ENCODE measurements at regions not wholly inside any gene's neighbourhood (a gene's known extent, or its start where the extent isn't known, plus 50 kb on each side); places are given as distances from the start of the nearest gene placed in this dataset.
"Not testable (repeated sequence)": the region's sequence is repeated elsewhere in the genome, so short reads cannot be mapped to it uniquely, and the experiment has no call there.

- DNase-seq (ENCODE audit: low spot score) = no peak
Measured at GRCh38 chr12:105524961-105525360, 194.5 kb downstream of the C12orf75 start.

- no peak for DNase-seq (ENCODE audit: low spot score)
Measured at GRCh38 chr12:105534068-105534467, 203.6 kb downstream of the C12orf75 start.

GRCh38 chr12:105535033-105535432 lies 204.5 kb downstream of the C12orf75 start:
- not testable (repeated sequence) for DNase-seq (ENCODE audit: low spot score)

GRCh38 chr12:105538880-105539279 lies 208.4 kb downstream of the C12orf75 start:
- DNase-seq (ENCODE audit: low spot score) = no peak

GRCh38 chr12:105539735-105540134 lies 209.2 kb downstream of the C12orf75 start:
- DNase-seq (ENCODE audit: low spot score) = no peak

- no peak for DNase-seq (ENCODE audit: low spot score)
Measured at GRCh38 chr12:105547786-105548185, 217.3 kb downstream of the C12orf75 start.

GRCh38 chr12:105548626-105549025 lies 218.1 kb downstream of the C12orf75 start:
- DNase-seq (ENCODE audit: low spot score) = no peak

GRCh38 chr12:105552056-105552455 lies 221.6 kb downstream of the C12orf75 start:
- DNase-seq (ENCODE audit: low spot score) = no peak

- no peak for DNase-seq (ENCODE audit: low spot score)
Measured at GRCh38 chr12:105554223-105554678, 223.8 kb downstream of the C12orf75 start.

- no peak for DNase-seq (ENCODE audit: low spot score)
Measured at GRCh38 chr12:105554856-105555255, 224.4 kb downstream of the C12orf75 start.

- DNase-seq (ENCODE audit: low spot score) = no peak
Measured at GRCh38 chr12:105555556-105556295, 225.2 kb downstream of the C12orf75 start.

- DNase-seq (ENCODE audit: low spot score) = no peak
Measured at GRCh38 chr12:105559310-105559709, 228.8 kb downstream of the C12orf75 start.

GRCh38 chr12:105561546-105562198 lies 231.2 kb downstream of the C12orf75 start:
- no peak for DNase-seq (ENCODE audit: low spot score)

- DNase-seq (ENCODE audit: low spot score) = peak; percentile 51
Measured at GRCh38 chr12:105562199-105562971, 231.9 kb downstream of the C12orf75 start.

GRCh38 chr12:105567061-105567460 lies 236.6 kb downstream of the C12orf75 start:
- DNase-seq (ENCODE audit: low spot score) = no peak

- no peak for DNase-seq (ENCODE audit: low spot score)
Measured at GRCh38 chr12:105569886-105570285, 239.4 kb downstream of the C12orf75 start.

- no peak for DNase-seq (ENCODE audit: low spot score)
Measured at GRCh38 chr12:105570944-105571343, 240.5 kb downstream of the C12orf75 start.

GRCh38 chr12:105573574-105573973 lies 243.1 kb downstream of the C12orf75 start:
- no peak for DNase-seq (ENCODE audit: low spot score)

GRCh38 chr12:105574056-105574715 lies 243.7 kb downstream of the C12orf75 start:
- DNase-seq (ENCODE audit: low spot score) = no peak

GRCh38 chr12:105575235-105575634 lies 244.7 kb downstream of the C12orf75 start:
- DNase-seq (ENCODE audit: low spot score) = no peak

- no peak for DNase-seq (ENCODE audit: low spot score)
Measured at GRCh38 chr12:105576261-105576660, 245.8 kb downstream of the C12orf75 start.

GRCh38 chr12:105580821-105581352 lies 250.4 kb downstream of the C12orf75 start:
- no peak for DNase-seq (ENCODE audit: low spot score)

Data from ureter (tissue), 1 donor.